ENCODE measurements at regions not wholly inside any gene's neighbourhood (a gene's known extent, or its start where the extent isn't known, plus 50 kb on each side); places are given as distances from the start of the nearest gene placed in this dataset.

GRCh38 chr5:5687113-5687512 lies 264.6 kb downstream of the ICE1 start:
- Histone ChIP-seq H3K4me1 (ENCODE audit: insufficient read depth, low read length) (no peaks in the 10 kb centered on the region), H3K36me3 (ENCODE audit: insufficient read depth, low read length) (no peaks in the 10 kb centered on the region; the same call in 1 of the 2 replicates), H3K9ac (ENCODE audit: low read depth, low read length) (no peak overlapping the region), H3K9me3 (ENCODE audit: control insufficient read depth, insufficient read depth, low read length) (peaks cover 12% of the 10 kb centered on the region)

- no peak overlapping the region for H3K9ac ChIP-seq (ENCODE audit: low read depth, low read length)
- H3K9me3 ChIP-seq (ENCODE audit: control insufficient read depth, insufficient read depth, low read length), result peaks cover 12% of the 10 kb centered on the region
- H3K36me3 ChIP-seq (ENCODE audit: insufficient read depth, low read length), result no peaks in the 10 kb centered on the region; the same call in 1 of the 2 replicates
Measured at GRCh38 chr5:5686356-5686755, 263.9 kb downstream of the ICE1 start.

GRCh38 chr5:5685737-5686136 lies 263.3 kb downstream of the ICE1 start:
- peaks cover 12% of the 10 kb centered on the region for H3K9me3 ChIP-seq (ENCODE audit: control insufficient read depth, insufficient read depth, low read length)
- no peak overlapping the region for H3K9ac ChIP-seq (ENCODE audit: low read depth, low read length)
- no peaks in the 10 kb centered on the region; the same call in 1 of the 2 replicates for H3K36me3 ChIP-seq (ENCODE audit: insufficient read depth, low read length)
- no peaks in the 10 kb centered on the region for H3K4me1 ChIP-seq (ENCODE audit: insufficient read depth, low read length)

More at GRCh38 chr5:5686356-5686755, 263.9 kb downstream of the ICE1 start:
- H3K4me1 ChIP-seq (ENCODE audit: insufficient read depth, low read length), result no peaks in the 10 kb centered on the region

- Histone ChIP-seq H3K4me1 (ENCODE audit: insufficient read depth, low read length) (no peaks in the 10 kb centered on the region), H3K9ac (ENCODE audit: low read depth, low read length) (no peak overlapping the region), H3K9me3 (ENCODE audit: control insufficient read depth, insufficient read depth, low read length) (peaks cover 12% of the 10 kb centered on the region; the same call in 1 of the 2 replicates), H3K36me3 (ENCODE audit: insufficient read depth, low read length) (no peaks in the 10 kb centered on the region; the same call in 1 of the 2 replicates)
Measured at GRCh38 chr5:5683174-5683573, 260.7 kb downstream of the ICE1 start.

GRCh38 chr5:5678909-5679308 lies 256.4 kb downstream of the ICE1 start:
- Histone ChIP-seq H3K4me1 (ENCODE audit: insufficient read depth, low read length) (no peaks in the 10 kb centered on the region), H3K9ac (ENCODE audit: low read depth, low read length) (no peak overlapping the region), H3K36me3 (ENCODE audit: insufficient read depth, low read length) (no peaks in the 10 kb centered on the region; the same call in 1 of the 2 replicates), H3K9me3 (ENCODE audit: control insufficient read depth, insufficient read depth, low read length) (peaks cover 12% of the 10 kb centered on the region; the same call in 1 of the 2 replicates)

DNA sequence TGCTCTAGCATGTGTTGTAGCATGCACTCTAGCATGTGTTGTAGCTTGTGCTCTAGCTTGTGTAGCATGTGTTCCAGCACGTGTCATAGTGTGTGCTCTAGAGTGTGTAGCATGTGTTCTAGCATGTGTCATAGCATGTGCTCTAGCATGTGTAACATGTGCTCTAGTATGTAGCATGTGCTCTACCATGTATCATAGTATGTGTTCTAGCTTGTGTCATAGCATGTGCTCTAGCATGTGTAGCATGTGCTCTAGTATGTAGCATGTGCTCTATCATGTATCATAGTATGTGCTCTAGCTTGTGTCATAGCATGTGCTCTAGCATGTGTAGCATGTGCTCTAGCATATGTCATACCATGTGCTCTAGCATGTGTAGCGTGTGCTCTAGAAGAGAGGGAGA lies 255.3 kb downstream of the ICE1 start:
- no peaks in the 10 kb centered on the region for H3K4me1 ChIP-seq (ENCODE audit: insufficient read depth, low read length)
- H3K9me3 ChIP-seq (ENCODE audit: control insufficient read depth, insufficient read depth, low read length), result peaks cover 5% of the 10 kb centered on the region; the same call in 1 of the 2 replicates
- no peaks in the 10 kb centered on the region; the same call in 1 of the 2 replicates for H3K36me3 ChIP-seq (ENCODE audit: insufficient read depth, low read length)
- no peak overlapping the region for H3K9ac ChIP-seq (ENCODE audit: low read depth, low read length)

- no peak overlapping the region for H3K9ac ChIP-seq (ENCODE audit: low read depth, low read length)
- no peaks in the 10 kb centered on the region for H3K36me3 ChIP-seq (ENCODE audit: insufficient read depth, low read length)
- no peaks in the 10 kb centered on the region for H3K9me3 ChIP-seq (ENCODE audit: control insufficient read depth, insufficient read depth, low read length)
- H3K4me1 ChIP-seq (ENCODE audit: insufficient read depth, low read length), result no peaks in the 10 kb centered on the region
Measured at GRCh38 chr5:5676218-5676617, 253.7 kb downstream of the ICE1 start.

GRCh38 chr5:5675511-5675910 lies 253.0 kb downstream of the ICE1 start:
- no peak overlapping the region for H3K9ac ChIP-seq (ENCODE audit: low read depth, low read length)
- H3K4me1 ChIP-seq (ENCODE audit: insufficient read depth, low read length), result no peaks in the 10 kb centered on the region
- H3K9me3 ChIP-seq (ENCODE audit: control insufficient read depth, insufficient read depth, low read length), result no peaks in the 10 kb centered on the region
- H3K36me3 ChIP-seq (ENCODE audit: insufficient read depth, low read length), result no peaks in the 10 kb centered on the region

- H3K36me3 ChIP-seq (ENCODE audit: insufficient read depth, low read length), result no peaks in the 10 kb centered on the region
- no peak overlapping the region for H3K9ac ChIP-seq (ENCODE audit: low read depth, low read length)
- peaks cover 4% of the 10 kb centered on the region; the same call in 1 of the 2 replicates for H3K4me1 ChIP-seq (ENCODE audit: insufficient read depth, low read length)
- no peaks in the 10 kb centered on the region for H3K9me3 ChIP-seq (ENCODE audit: control insufficient read depth, insufficient read depth, low read length)
Measured at GRCh38 chr5:5671823-5672222, 249.3 kb downstream of the ICE1 start.

GRCh38 chr5:5667136-5667554 lies 244.7 kb downstream of the ICE1 start:
- H3K4me1 ChIP-seq (ENCODE audit: insufficient read depth, low read length), result peaks cover 20% of the 10 kb centered on the region
- no peak overlapping the region for H3K9ac ChIP-seq (ENCODE audit: low read depth, low read length)
- H3K9me3 ChIP-seq (ENCODE audit: control insufficient read depth, insufficient read depth, low read length), result no peaks in the 10 kb centered on the region

DNA sequence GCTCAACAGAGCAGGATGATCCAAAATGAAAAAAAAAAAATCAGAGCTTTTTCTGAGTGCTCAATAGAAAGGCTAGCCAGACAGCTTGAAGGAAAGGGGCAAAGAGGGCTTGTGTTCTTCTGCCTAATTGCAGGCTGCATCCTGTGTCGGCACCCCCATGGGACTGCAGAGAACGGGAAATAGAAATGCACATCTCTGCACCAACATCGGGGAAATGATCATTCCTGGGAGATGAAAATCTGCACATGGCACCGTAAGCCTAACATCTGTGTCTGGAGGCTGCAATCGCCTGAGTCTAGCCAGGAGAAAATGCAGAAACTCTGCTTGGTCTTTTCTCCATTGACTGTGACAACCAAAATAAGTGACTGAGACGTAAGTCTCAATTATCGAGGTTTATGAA lies 243.9 kb downstream of the ICE1 start:
- no peak overlapping the region for H3K9ac ChIP-seq (ENCODE audit: low read depth, low read length)
- H3K9me3 ChIP-seq (ENCODE audit: control insufficient read depth, insufficient read depth, low read length), result no peaks in the 10 kb centered on the region
- no peaks in the 10 kb centered on the region; the same call in 1 of the 2 replicates for H3K36me3 ChIP-seq (ENCODE audit: insufficient read depth, low read length)
- H3K4me1 ChIP-seq (ENCODE audit: insufficient read depth, low read length), result peaks cover 20% of the 10 kb centered on the region

More at GRCh38 chr5:5667136-5667554, 244.7 kb downstream of the ICE1 start:
- H3K36me3 ChIP-seq (ENCODE audit: insufficient read depth, low read length), result no peaks in the 10 kb centered on the region; the same call in 1 of the 2 replicates

DNA sequence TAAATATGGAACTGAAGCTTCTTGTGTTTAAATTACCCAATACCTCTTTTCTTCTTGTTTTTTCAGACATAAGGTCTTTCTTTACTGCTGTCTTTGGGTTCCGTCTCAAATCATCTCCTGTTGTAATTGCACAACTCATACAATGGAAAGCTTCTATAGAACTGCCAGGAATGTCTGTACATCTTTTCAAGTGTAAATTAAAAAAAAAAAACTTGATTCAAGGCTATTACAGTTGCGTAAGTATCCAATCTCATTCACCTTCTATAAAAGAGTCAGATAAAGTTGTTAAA lies 243.5 kb downstream of the ICE1 start:
- H3K9me3 ChIP-seq (ENCODE audit: control insufficient read depth, insufficient read depth, low read length), result no peaks in the 10 kb centered on the region
- no peaks in the 10 kb centered on the region; the same call in 1 of the 2 replicates for H3K36me3 ChIP-seq (ENCODE audit: insufficient read depth, low read length)
- H3K4me1 ChIP-seq (ENCODE audit: insufficient read depth, low read length), result peaks cover 20% of the 10 kb centered on the region
- H3K9ac ChIP-seq (ENCODE audit: low read depth, low read length), result no peak overlapping the region

- no peaks in the 10 kb centered on the region; the same call in 1 of the 2 replicates for H3K36me3 ChIP-seq (ENCODE audit: insufficient read depth, low read length)
- no peaks in the 10 kb centered on the region for H3K9me3 ChIP-seq (ENCODE audit: control insufficient read depth, insufficient read depth, low read length)
- H3K9ac ChIP-seq (ENCODE audit: low read depth, low read length), result no peak overlapping the region
- H3K4me1 ChIP-seq (ENCODE audit: insufficient read depth, low read length), result peaks cover 20% of the 10 kb centered on the region
Measured at GRCh38 chr5:5665225-5666075, 243.0 kb downstream of the ICE1 start.

- no peaks in the 10 kb centered on the region for H3K4me1 ChIP-seq (ENCODE audit: insufficient read depth, low read length)
- no peaks in the 10 kb centered on the region for H3K9me3 ChIP-seq (ENCODE audit: control insufficient read depth, insufficient read depth, low read length)
- H3K9ac ChIP-seq (ENCODE audit: low read depth, low read length), result no peak overlapping the region
- no peaks in the 10 kb centered on the region for H3K36me3 ChIP-seq (ENCODE audit: insufficient read depth, low read length)
Measured at GRCh38 chr5:5658889-5659465, 236.5 kb downstream of the ICE1 start.

- H3K9ac ChIP-seq (ENCODE audit: low read depth, low read length), result no peak overlapping the region
- no peaks in the 10 kb centered on the region for H3K9me3 ChIP-seq (ENCODE audit: control insufficient read depth, insufficient read depth, low read length)
- no peaks in the 10 kb centered on the region for H3K36me3 ChIP-seq (ENCODE audit: insufficient read depth, low read length)
- H3K4me1 ChIP-seq (ENCODE audit: insufficient read depth, low read length), result no peaks in the 10 kb centered on the region
Measured at GRCh38 chr5:5658226-5658625, 235.7 kb downstream of the ICE1 start.
